ENCODE measurements at regions not wholly inside any gene's neighbourhood (a gene's known extent, or its start where the extent isn't known, plus 50 kb on each side); places are given as distances from the start of the nearest gene placed in this dataset.

GRCh38 chr12:125360540-125360939 lies 295.3 kb downstream of the AACS start:
- Histone ChIP-seq H3K36me3 (ENCODE audit: control insufficient read depth in 2 of 3, insufficient read depth in 3 of 3, low read length in 3 of 3) (no peaks in the 10 kb centered on the region), H3K9me3 (ENCODE audit: control insufficient read depth in 2 of 3, insufficient read depth in 1 of 3, low read length in 3 of 3) (no peaks in the 10 kb centered on the region), H3K27ac (ENCODE audit: low read depth in 2 of 2, low read length in 2 of 2) (no peak overlapping the region), H3K4me1 (ENCODE audit: control insufficient read depth in 2 of 3, insufficient read depth in 2 of 3, low read depth in 1 of 3, low read length in 3 of 3) (no peaks in the 10 kb centered on the region), H3K4me3 (ENCODE audit: low read length in 3 of 3) (no peak overlapping the region), H3K27me3 (ENCODE audit: control insufficient read depth, insufficient read depth, low read length) (no peaks in the 10 kb centered on the region), H3K9ac (ENCODE audit: low read length in 3 of 3) (no peak overlapping the region)
- TF ChIP-seq, protein P1, sequence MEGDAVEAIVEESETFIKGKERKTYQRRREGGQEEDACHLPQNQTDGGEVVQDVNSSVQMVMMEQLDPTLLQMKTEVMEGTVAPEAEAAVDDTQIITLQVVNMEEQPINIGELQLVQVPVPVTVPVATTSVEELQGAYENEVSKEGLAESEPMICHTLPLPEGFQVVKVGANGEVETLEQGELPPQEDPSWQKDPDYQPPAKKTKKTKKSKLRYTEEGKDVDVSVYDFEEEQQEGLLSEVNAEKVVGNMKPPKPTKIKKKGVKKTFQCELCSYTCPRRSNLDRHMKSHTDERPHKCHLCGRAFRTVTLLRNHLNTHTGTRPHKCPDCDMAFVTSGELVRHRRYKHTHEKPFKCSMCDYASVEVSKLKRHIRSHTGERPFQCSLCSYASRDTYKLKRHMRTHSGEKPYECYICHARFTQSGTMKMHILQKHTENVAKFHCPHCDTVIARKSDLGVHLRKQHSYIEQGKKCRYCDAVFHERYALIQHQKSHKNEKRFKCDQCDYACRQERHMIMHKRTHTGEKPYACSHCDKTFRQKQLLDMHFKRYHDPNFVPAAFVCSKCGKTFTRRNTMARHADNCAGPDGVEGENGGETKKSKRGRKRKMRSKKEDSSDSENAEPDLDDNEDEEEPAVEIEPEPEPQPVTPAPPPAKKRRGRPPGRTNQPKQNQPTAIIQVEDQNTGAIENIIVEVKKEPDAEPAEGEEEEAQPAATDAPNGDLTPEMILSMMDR (IDR thresholded peaks at IDR 0.05; ENCODE audit: borderline replicate concordance, extremely low read depth, insufficient read depth), result no peak
- intact Hi-C loops (cut with DNase I), result no loop called here
- no peak for DNase-seq
- no peak for FAIRE-seq

- H3K27me3 ChIP-seq (ENCODE audit: control insufficient read depth, insufficient read depth, low read length), result no peaks in the 10 kb centered on the region
- no peaks in the 10 kb centered on the region for H3K4me1 ChIP-seq (ENCODE audit: control insufficient read depth in 2 of 3, insufficient read depth in 2 of 3, low read depth in 1 of 3, low read length in 3 of 3)
- H3K4me3 ChIP-seq (ENCODE audit: low read length in 3 of 3), result no peak overlapping the region
- no peaks in the 10 kb centered on the region for H3K36me3 ChIP-seq (ENCODE audit: control insufficient read depth in 2 of 3, insufficient read depth in 3 of 3, low read length in 3 of 3)
- no peak overlapping the region for H3K27ac ChIP-seq (ENCODE audit: low read depth in 2 of 2, low read length in 2 of 2)
- TF ChIP-seq, protein P1 (IDR thresholded peaks at IDR 0.05; ENCODE audit: borderline replicate concordance, extremely low read depth, insufficient read depth), result no peak
- H3K9ac ChIP-seq (ENCODE audit: low read length in 3 of 3), result no peak overlapping the region
- DNase-seq (no peak), FAIRE-seq (no peak)
- no peaks in the 10 kb centered on the region for H3K9me3 ChIP-seq (ENCODE audit: control insufficient read depth in 2 of 3, insufficient read depth in 1 of 3, low read length in 3 of 3)
- intact Hi-C loops (cut with DNase I), result no loop called here
These were observed 305.8 kb downstream of the AACS start for GRCh38 chr12:125371033-125371432.

- TF ChIP-seq, protein P1 (IDR thresholded peaks at IDR 0.05; ENCODE audit: borderline replicate concordance, extremely low read depth, insufficient read depth), result no peak
- Histone ChIP-seq H3K27ac (ENCODE audit: low read depth in 2 of 2, low read length in 2 of 2) (no peak overlapping the region), H3K4me1 (ENCODE audit: control insufficient read depth in 2 of 3, insufficient read depth in 2 of 3, low read depth in 1 of 3, low read length in 3 of 3) (no peaks in the 10 kb centered on the region), H3K9ac (ENCODE audit: low read length in 3 of 3) (no peak overlapping the region), H3K36me3 (ENCODE audit: control insufficient read depth in 2 of 3, insufficient read depth in 3 of 3, low read length in 3 of 3) (no peaks in the 10 kb centered on the region), H3K9me3 (ENCODE audit: control insufficient read depth in 2 of 3, insufficient read depth in 1 of 3, low read length in 3 of 3) (no peaks in the 10 kb centered on the region), H3K27me3 (ENCODE audit: control insufficient read depth, insufficient read depth, low read length) (no peaks in the 10 kb centered on the region), H3K4me3 (ENCODE audit: low read length in 3 of 3) (no peak overlapping the region)
- FAIRE-seq (no peak), DNase-seq (no peak)
- intact Hi-C loops (cut with DNase I), result no loop called here
These were observed 306.9 kb downstream of the AACS start for GRCh38 chr12:125372085-125372484.

DNA sequence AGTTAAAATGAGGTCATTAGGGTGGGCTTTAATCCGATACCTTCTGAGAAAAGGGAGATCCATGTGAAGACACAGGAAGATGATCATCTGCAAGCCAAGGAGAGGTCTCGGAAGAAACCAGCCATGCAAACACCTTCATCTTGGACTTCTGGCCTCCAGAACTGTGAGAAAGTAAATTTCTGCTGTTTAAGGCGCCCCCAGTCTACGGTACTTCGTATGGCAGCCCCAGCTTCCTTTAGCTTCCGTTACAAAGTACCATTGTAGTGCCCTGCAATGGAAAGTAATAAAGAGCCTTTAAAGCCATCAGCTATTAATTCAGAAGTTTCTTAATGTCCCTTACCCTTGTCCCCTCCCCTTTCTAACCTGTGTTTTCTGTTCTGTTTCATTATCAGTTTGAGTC lies 308.1 kb downstream of the AACS start:
- Histone ChIP-seq H3K36me3 (ENCODE audit: control insufficient read depth in 2 of 3, insufficient read depth in 3 of 3, low read length in 3 of 3) (no peaks in the 10 kb centered on the region), H3K9ac (ENCODE audit: low read length in 3 of 3) (no peak overlapping the region), H3K9me3 (ENCODE audit: control insufficient read depth in 2 of 3, insufficient read depth in 1 of 3, low read length in 3 of 3) (no peaks in the 10 kb centered on the region), H3K27me3 (ENCODE audit: control insufficient read depth, insufficient read depth, low read length) (no peaks in the 10 kb centered on the region), H3K27ac (ENCODE audit: low read depth in 2 of 2, low read length in 2 of 2) (no peak overlapping the region), H3K4me1 (ENCODE audit: control insufficient read depth in 2 of 3, insufficient read depth in 2 of 3, low read depth in 1 of 3, low read length in 3 of 3) (no peaks in the 10 kb centered on the region), H3K4me3 (ENCODE audit: low read length in 3 of 3) (no peak overlapping the region)
- intact Hi-C loops (cut with DNase I), result no loop called here
- TF ChIP-seq, protein P1 (IDR thresholded peaks at IDR 0.05; ENCODE audit: borderline replicate concordance, extremely low read depth, insufficient read depth), result no peak
- no peak for FAIRE-seq
- no peak for DNase-seq
